ENCODE measurements at regions not wholly inside any gene's neighbourhood (a gene's known extent, or its start where the extent isn't known, plus 50 kb on each side); places are given as distances from the start of the nearest gene placed in this dataset.
A peak's percentile ranks its signal among the peaks of the same experiment; 100 is the strongest.

DNA sequence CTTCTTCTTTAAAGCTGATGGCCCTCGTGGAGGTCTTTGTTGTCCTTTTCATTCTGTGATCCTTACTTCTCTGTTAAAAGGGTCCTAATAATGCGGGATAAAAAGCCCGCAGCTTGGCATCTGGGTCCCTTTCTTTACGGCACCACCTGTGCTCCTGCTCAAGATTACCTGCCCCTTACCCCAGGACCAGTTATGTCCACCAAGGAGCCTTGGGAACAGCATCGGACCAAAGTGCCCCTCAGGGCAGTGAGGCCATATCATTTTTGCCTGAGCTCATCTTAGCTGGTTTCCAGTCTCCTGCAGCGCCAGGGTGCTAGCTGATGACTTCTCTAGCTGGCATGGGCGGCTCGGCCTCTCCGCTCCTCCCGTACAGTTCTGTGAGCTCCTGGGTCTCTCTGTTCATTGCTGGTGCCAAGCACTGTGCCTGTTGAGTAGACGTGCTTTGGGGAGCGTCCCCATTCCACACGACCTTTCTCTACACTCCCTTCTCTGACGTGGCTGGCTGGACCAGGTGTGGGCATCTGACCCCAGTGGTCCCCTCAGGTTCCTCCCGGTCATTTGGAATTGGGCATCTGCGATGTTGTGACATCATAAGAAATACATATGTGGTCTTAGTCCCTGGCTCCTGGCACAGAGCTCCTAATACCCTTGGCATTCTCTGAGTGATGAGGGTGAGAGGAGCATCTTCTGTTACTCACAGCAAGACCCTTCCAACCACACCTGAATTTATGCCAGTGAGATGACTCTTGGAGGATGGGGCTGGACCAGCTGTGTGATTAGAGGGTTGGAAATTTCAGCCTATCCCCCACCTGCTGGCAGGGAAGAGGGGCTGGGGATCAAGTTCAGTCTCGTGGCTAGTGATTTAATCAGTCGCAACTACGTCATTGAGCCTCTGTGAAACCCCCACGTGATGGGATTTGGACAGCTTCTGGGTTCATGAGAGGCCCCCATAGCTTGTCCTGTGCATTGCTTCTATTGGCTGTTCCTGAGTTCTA, 134.2 kb upstream of the HS6ST1 start:
- DNase-seq: no peak

- no peak for DNase-seq
Measured at GRCh38 chr2:128454980-128455720, 136.5 kb upstream of the HS6ST1 start.

GRCh38 chr2:128455721-128456050, 137.0 kb upstream of the HS6ST1 start:
- DNase-seq: no peak

- DNase-seq: no peak
Measured at GRCh38 chr2:128456281-128456680, 137.6 kb upstream of the HS6ST1 start.

DNA sequence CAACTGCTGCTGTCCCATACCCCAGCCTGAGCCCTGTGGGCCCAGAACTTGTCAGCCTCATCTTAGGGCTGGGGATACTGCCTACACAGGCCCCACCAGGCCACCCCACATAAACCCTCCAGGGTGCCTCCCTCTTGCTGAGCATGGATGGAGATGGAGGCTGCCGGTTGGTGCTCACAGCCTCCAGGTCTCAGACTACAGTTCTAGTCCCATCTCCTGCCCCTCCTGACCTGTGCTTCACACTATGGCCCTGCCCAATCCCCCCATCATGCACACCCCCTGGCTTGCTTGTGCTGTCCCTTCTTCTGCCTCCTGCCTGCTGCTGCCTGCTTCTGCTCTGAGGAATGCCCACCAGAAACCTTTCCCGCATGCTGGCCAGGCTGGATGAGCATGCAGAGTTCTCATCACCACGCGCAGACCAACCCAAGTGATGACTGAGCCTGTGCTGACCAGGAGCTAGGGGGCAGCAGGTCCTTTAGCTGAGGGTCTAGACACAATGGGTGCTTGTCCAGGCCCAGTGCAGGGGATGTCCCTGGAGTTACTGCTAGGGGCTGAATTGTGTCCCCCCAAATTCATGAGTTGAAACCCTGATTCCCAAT, 138.4 kb upstream of the HS6ST1 start:
- no peak for DNase-seq

DNA sequence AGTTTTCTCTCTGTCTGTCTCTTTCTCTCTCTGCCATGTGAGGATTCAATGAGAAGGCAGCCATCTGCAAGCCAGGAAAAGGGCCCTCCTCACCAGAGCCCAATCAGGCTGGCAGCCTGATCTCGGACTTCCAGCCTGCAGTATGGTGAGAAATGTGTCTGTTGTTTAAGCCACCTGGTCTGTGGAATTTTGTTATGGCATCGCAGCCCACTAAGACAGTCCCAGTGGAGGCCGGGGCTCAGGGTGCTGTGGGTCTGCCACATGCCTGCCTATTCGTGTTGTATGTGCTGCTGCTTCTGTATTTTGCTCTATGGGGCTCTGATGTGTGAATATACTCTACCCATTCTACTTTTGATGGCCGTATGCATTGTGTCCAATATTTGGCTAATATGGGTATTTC, 139.0 kb upstream of the HS6ST1 start:
- no peak for DNase-seq

DNA sequence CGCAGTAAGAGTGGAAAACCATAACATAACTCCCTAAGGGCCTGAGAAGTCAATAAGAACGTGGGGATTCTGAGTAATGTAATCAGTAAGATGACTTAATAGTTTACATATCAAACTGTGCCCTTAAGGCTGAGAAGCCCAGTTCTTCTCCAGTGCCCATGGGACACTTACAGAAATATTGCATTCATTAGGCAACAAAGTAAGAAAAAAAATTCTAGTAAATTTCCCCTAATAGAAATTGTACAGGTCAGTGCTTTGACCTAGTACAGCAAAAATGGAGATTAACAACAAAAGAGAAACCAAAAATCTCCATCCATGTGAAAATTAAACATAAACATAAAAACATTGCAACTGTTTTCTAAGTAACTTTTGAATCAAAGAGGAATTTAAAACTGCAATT, 139.8 kb upstream of the HS6ST1 start:
- DNase-seq: no peak

GRCh38 chr2:128464456-128464855, 145.8 kb upstream of the HS6ST1 start:
- no peak for DNase-seq

DNA sequence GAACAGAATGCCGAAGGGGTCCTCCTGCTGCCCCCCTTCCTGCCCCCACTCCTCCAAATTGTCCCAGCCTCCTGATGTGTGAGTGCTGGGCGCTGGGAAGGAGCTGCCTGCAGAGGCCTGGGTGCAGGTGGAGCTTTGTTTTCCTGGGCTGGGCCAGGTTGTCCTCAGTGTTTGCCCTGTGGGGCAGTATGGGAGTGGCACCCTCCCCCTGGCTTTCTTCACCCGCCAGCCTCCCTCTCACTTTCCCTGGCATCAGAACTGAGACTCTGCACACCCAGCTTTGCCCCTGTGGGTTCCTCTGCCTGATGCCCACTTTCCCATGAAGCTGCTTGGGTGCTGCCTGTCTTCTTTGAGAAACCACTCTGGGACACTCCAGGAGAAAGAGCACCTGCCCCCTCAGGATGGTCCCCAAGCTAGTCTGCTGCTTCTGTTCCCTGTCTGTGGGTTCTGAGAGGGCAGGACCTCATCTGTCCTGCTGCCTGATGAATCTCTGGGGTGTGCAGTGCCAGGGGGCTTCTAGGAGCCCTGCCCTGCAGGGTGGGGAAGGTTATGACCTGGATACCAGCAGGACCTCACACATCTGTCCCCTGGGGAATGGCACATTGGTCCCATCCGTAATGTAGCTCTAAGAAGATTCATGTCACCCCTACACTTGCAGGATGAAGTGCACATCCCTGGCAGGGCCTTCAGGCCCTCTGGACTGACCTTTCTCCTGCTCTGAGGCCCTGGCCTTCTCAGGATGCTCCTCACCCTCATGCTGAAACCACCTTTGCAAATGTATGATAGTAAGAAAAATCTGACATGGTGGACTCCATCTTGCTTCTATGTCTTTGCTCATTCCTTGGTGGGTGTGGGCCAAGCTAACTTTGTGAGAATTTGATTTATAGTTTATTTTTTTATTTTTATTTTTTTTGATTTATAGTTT, 146.8 kb upstream of the HS6ST1 start:
- no peak for DNase-seq

DNA sequence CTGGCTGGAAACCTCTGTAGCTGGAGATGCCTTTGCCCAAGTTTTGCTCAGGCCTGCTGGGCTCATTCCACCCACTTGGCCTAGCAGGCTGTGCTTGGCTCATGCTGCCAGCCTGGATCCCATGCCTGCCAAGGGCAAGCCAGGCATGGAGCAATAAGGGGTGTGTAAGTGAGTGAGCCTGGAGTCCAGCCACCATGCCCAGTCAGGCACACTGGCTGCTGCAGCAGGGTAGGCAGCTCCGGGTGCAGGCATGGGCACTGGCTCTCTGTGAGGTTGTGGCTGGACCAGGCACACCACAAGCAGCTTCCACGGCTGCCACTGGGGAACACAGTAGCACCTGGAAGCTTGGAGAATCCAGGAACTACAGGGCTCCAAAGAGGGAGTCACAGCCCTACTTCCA, 147.7 kb upstream of the HS6ST1 start:
- no peak for DNase-seq

- DNase-seq: no peak
Measured at GRCh38 chr2:128466776-128467175, 148.1 kb upstream of the HS6ST1 start.

DNA sequence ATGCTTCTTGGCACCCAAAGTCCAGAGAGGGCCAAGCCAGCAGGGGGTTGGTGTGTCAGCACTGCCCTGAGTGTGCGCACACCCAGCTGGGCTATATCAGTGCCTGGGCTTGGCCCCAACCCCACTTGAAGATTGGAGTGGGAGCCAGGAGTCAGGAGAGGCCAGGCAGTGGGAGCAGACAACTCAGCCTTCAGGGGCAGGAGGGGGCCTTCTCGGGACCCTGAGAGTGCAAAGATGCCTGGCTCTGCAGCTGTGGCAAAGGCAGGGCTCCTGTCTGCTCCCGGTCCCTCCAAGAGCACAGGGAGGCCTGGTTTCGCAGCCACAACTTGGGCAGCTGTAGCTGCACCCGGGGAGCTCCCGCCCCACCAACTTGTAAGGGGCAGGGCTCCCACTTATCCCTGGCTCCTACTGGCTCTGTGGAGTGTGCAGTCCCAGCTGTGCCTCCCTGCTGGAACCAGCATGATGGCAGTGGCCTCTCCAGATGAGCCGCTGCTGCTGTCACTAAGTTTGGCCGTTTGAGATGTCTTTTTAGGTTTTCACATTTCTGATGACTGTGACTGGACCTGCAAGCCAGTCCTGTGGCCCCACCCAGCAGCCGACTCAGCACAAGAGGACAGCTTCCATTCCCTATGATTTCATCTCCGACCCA, 148.8 kb upstream of the HS6ST1 start:
- DNase-seq: no peak

- no peak for DNase-seq
Measured at GRCh38 chr2:128468186-128468920, 149.7 kb upstream of the HS6ST1 start.

GRCh38 chr2:128469203-128469602, 150.5 kb upstream of the HS6ST1 start:
- DNase-seq: no peak

DNA sequence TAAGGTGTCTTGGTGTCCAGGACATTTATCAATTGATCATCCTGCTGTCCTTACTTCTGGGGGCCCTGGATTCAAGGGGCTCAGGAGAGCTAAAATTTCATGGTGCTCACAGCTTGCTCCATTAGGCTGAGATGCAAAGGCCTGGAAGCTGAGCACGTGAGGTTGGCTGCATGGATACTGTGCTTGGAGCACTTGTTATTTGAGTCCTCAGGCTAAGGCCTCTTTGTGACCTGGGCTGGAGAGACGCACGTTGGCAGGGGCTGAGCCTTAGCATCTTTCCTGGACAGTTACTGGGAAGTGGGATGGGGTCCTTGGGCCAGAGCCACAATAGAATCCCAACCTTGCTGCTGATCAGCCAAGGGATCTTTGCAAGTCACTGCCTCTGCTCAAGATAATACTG, 151.2 kb upstream of the HS6ST1 start:
- DNase-seq: no peak

DNA sequence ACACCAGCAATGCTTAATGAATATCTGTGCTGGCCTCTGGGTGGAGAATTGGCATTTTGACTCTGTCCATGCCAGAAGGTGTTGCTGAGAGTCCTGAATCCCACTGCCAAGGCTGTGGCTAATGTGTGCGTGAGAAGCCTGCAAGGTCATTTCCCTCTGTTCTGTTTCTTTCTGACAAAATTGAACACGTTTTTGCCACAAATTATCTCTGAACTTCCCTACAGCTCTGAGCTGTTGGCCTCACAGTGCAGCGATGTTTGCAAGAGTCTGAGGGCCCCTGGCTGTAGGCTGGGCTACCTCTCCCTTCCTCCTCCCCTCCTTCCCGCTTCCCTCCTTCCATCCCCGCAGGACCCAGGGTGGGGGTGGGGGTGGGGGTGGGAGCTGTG, 154.1 kb upstream of the HS6ST1 start:
- DNase-seq: no peak

GRCh38 chr2:128473175-128474035, 154.7 kb upstream of the HS6ST1 start:
- DNase-seq: peak; percentile 43

- no peak for DNase-seq
Measured at GRCh38 chr2:128474036-128474955, 155.6 kb upstream of the HS6ST1 start.

GRCh38 chr2:128474962-128475361, 156.3 kb upstream of the HS6ST1 start:
- no peak for DNase-seq
